ENCODE measurements at regions not wholly inside any gene's neighbourhood (a gene's known extent, or its start where the extent isn't known, plus 50 kb on each side); places are given as distances from the start of the nearest gene placed in this dataset.

DNA sequence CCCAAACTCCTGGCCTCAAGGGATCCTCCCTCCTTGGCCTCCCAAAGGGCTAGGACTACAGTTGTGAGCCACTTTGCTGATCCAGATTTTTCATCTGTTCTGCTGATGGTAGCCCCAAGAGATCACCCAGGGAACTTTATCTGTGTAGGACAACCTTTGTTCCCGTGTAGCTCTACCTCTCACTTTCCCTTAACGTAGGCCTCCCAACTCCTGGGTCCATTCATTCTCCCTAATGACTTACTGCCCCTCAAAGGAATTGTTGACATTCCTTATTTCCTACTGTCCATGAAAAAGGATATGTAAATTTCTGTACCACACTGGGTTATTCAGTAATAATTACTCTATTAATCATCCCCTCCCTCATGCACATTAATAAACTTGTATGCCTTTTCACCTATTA, 51.0 kb upstream of the PHF24 start:
- DNase-seq (ENCODE audit: extremely low spot score): peak; percentile 60
- peaks cover 0 to 21% (median 0%) of the 10 kb centered on the region in 4 donors for H3K27me3 ChIP-seq
- 76% methylated on average over 2 of the region's 2 CpGs for WGBS
- no peaks in the 10 kb centered on the region for H3K36me3 ChIP-seq
- H3K4me1 ChIP-seq: no peaks in the 10 kb centered on the region
- no peaks in the 10 kb centered on the region for H3K9me3 ChIP-seq
- TF ChIP-seq, protein P1, sequence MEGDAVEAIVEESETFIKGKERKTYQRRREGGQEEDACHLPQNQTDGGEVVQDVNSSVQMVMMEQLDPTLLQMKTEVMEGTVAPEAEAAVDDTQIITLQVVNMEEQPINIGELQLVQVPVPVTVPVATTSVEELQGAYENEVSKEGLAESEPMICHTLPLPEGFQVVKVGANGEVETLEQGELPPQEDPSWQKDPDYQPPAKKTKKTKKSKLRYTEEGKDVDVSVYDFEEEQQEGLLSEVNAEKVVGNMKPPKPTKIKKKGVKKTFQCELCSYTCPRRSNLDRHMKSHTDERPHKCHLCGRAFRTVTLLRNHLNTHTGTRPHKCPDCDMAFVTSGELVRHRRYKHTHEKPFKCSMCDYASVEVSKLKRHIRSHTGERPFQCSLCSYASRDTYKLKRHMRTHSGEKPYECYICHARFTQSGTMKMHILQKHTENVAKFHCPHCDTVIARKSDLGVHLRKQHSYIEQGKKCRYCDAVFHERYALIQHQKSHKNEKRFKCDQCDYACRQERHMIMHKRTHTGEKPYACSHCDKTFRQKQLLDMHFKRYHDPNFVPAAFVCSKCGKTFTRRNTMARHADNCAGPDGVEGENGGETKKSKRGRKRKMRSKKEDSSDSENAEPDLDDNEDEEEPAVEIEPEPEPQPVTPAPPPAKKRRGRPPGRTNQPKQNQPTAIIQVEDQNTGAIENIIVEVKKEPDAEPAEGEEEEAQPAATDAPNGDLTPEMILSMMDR (IDR thresholded peaks at IDR 0.05): no peak
- TF ChIP-seq POLR2AphosphoS5 (IDR thresholded peaks at IDR 0.05) (no peak), EP300 (IDR thresholded peaks at IDR 0.05) (no peak), POLR2A (IDR thresholded peaks at IDR 0.05; ENCODE audit: low read depth) (no peak)
- no peak overlapping the region for H3K27ac ChIP-seq (replicated peaks in 1 of 4)
- intact Hi-C loops (cut with DNase I): no loop called here
- no peak overlapping the region for H3K4me3 ChIP-seq

DNA sequence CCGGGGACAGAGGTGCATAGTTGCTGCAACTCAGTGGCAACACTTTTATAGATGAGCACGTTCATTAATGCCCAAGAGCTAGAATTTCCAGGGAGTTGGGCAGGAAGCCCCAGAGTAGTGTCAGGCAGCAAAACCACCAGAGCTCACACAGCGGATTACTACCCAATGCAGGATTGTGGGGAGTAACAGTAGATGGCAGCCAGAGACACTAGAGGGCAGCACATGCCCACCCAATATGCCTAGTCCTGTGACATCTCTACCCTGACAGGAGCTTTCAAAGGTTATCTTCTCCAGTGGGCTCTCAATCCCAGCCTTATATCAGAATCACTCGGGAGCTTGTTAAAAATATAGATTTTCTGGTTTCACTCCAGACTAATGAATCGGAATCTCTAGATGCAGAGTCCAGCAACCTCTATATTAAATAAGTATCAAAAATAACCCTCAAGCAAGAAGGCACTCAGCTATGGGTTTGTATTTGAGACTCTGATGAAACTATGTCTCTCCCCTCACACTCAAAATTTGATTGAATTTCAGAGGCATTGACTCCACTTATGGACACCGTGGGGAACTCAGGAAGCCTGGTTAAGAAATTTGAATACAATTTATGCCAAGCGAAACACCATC, 58.4 kb upstream of the PHF24 start:
- Histone ChIP-seq H3K27ac (replicated peaks in 1 of 4) (no peak overlapping the region), H3K9me3 (no peaks in the 10 kb centered on the region), H3K4me1 (no peaks in the 10 kb centered on the region), H3K36me3 (no peaks in the 10 kb centered on the region), H3K4me3 (no peak overlapping the region), H3K27me3 (peaks cover 0 to 26% (median 0%) of the 10 kb centered on the region in 4 donors)
- DNase-seq (ENCODE audit: extremely low spot score): peak; percentile 91
- 24% methylated on average over 5 of the region's 7 CpGs for WGBS
- TF ChIP-seq, protein P1 (IDR thresholded peaks at IDR 0.05): peak; percentile 79 to 89 (median 86)
- no peak for TF ChIP-seq EP300 (IDR thresholded peaks at IDR 0.05)
- TF ChIP-seq POLR2AphosphoS5 (IDR thresholded peaks at IDR 0.05): peak in 1 of 2 donors; percentile 51
- intact Hi-C loops (cut with DNase I): loop anchor here (2.0 to 10.0 kb wide), 4 partner anchors 87 to 575 kb away; partner anchors contain the start of gene PIGO

DNA sequence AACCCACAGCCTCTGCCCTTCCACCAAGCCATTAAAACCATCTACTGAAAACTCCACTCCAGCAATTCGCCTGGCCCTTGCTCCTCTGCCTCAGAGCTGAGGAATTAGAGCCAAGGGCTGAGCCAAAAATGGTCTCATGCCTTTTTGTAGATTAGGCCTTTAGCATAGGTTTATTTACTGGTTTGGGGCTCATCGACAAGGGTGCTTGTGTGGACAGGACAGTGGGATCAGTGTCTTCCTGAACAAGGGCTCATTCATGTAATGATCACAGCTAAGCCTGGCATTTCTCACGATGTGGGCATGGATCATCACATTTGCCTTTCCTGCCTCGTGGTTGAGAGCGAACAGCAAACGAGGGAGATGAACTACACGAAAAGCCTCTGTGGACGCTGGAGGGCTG, 59.2 kb upstream of the PHF24 start:
- 65% methylated on average over 8 of the region's 8 CpGs for WGBS
- Histone ChIP-seq H3K36me3 (no peaks in the 10 kb centered on the region), H3K27ac (replicated peaks in 1 of 4) (no peak overlapping the region), H3K4me3 (no peak overlapping the region), H3K4me1 (no peaks in the 10 kb centered on the region), H3K27me3 (peaks cover 0 to 30% (median 2%) of the 10 kb centered on the region in 4 donors), H3K9me3 (no peaks in the 10 kb centered on the region)
- peak; percentile 47 for DNase-seq (ENCODE audit: extremely low spot score)
- TF ChIP-seq, protein P1 (IDR thresholded peaks at IDR 0.05): no peak
- TF ChIP-seq POLR2A (IDR thresholded peaks at IDR 0.05; ENCODE audit: low read depth) (no peak), EP300 (IDR thresholded peaks at IDR 0.05) (no peak), POLR2AphosphoS5 (IDR thresholded peaks at IDR 0.05) (no peak)
- intact Hi-C loops (cut with DNase I): loop anchor here (10.0 kb wide), 1 partner anchor 576 kb away; no protein-coding TSS in a partner anchor

DNA sequence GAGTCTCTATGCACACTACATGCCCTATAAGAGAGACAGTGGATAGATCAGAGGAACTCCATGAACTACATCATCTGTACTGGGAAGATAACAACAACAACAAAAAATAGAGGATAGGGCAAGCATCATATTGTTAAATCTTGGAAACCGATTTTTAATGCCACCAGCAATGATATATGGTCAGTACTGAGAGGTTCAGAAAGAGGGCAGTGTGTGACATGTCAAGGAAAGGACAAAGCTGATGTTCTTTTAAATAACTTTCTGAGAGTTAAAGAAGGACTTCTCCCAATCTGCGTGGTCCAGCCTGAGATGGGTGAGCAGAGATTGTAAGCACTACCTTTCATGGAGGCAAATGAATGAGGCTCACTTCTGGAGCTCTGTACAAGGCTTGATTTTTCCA, 62.0 kb upstream of the PHF24 start:
- no peaks in the 10 kb centered on the region for H3K36me3 ChIP-seq
- no peaks in the 10 kb centered on the region for H3K9me3 ChIP-seq
- no peak for DNase-seq (ENCODE audit: extremely low spot score)
- WGBS: 38% methylated on average over 2 of the region's 2 CpGs
- peaks cover 0 to 41% (median 3%) of the 10 kb centered on the region in 4 donors for H3K27me3 ChIP-seq
- no peak overlapping the region for H3K27ac ChIP-seq (replicated peaks in 1 of 4)
- no peak overlapping the region for H3K4me3 ChIP-seq
- intact Hi-C loops (cut with DNase I): loop anchor here (10.0 kb wide), 1 partner anchor 579 kb away; no protein-coding TSS in a partner anchor
- no peak for TF ChIP-seq POLR2AphosphoS5 (IDR thresholded peaks at IDR 0.05)
- no peak for TF ChIP-seq POLR2A (IDR thresholded peaks at IDR 0.05; ENCODE audit: low read depth)
- no peak for TF ChIP-seq EP300 (IDR thresholded peaks at IDR 0.05)
- TF ChIP-seq, protein P1 (IDR thresholded peaks at IDR 0.05): no peak
- peaks cover 0 to 5% (median 0%) of the 10 kb centered on the region in 4 donors for H3K4me1 ChIP-seq

All from esophagus muscularis mucosa (tissue), 4 donors.